ENCODE measurements at regions not wholly inside any gene's neighbourhood (a gene's known extent, or its start where the extent isn't known, plus 50 kb on each side); places are given as distances from the start of the nearest gene placed in this dataset.
A peak's percentile ranks its signal among the peaks of the same experiment; 100 is the strongest.

- WGBS (ENCODE audit: missing lambda C conversion rate): 48% methylated on average over 9 of the region's 9 CpGs
- Histone ChIP-seq H3K4me1 (no peaks in the 10 kb centered on the region), H3K4me3 (no peak overlapping the region), H3K9me3 (no peaks in the 10 kb centered on the region), H3K4me2 (no peak overlapping the region), H3K27ac (no peak overlapping the region)
- FAIRE-seq (no peak), ATAC-seq (no peak), DNase-seq (ENCODE audit: low read depth in 1 of 2, low spot score in 1 of 2) (no peak)
- TF ChIP-seq CHD4 (IDR thresholded peaks at IDR 0.05; ENCODE audit: borderline replicate concordance): no peak
- no peak for TF ChIP-seq RNF2 (IDR thresholded peaks at IDR 0.05; ENCODE audit: borderline replicate concordance, low read depth)
- no peak for TF ChIP-seq EHMT2 (IDR thresholded peaks at IDR 0.05; ENCODE audit: low read depth)
- TF ChIP-seq NR3C1 (IDR thresholded peaks at IDR 0.05): no peak
- no peak for TF ChIP-seq RCOR1 (IDR thresholded peaks at IDR 0.05; ENCODE audit: low read depth, low read length)
- no peak for TF ChIP-seq MAX (IDR thresholded peaks at IDR 0.05)
- TF ChIP-seq CBX2 (IDR thresholded peaks at IDR 0.05; ENCODE audit: borderline replicate concordance, low read depth): no peak
- TF ChIP-seq JUNB (IDR thresholded peaks at IDR 0.05): no peak
- TF ChIP-seq CBX8 (IDR thresholded peaks at IDR 0.05): no peak
- TF ChIP-seq EHF (CRISPR knock-in tag; IDR thresholded peaks at IDR 0.05): no peak
- TF ChIP-seq HES2 (IDR thresholded peaks at IDR 0.05): no peak
- no peak for TF ChIP-seq KDM5A (IDR thresholded peaks at IDR 0.05)
- TF ChIP-seq KDM1A (IDR thresholded peaks at IDR 0.05; ENCODE audit: low read depth): no peak
- no peak for TF ChIP-seq ESRRA (IDR thresholded peaks at IDR 0.05; ENCODE audit: borderline replicate concordance, low read length)
- ChIA-PET CTCF (interaction anchor here (1.2 kb wide), 1 partner anchor 217 kb away, joined by 4 read pairs; no protein-coding TSS in a partner anchor), POLR2A (no interaction called here)
Measured at GRCh38 chr2:60364491-60364890, 189.0 kb downstream of the BCL11A start.

- Histone ChIP-seq H3K4me3 (no peak overlapping the region), H3K9me3 (no peaks in the 10 kb centered on the region), H3K4me1 (no peaks in the 10 kb centered on the region), H3K4me2 (no peak overlapping the region), H3K27ac (no peak overlapping the region)
- DNase-seq (ENCODE audit: low read depth in 1 of 2, low spot score in 1 of 2) (no peak), ATAC-seq (no peak), FAIRE-seq (no peak)
- 34% methylated on average over 1 of the region's 1 CpG for WGBS (ENCODE audit: missing lambda C conversion rate)
- CTCF ChIA-PET: no interaction called here
- POLR2A ChIA-PET: no interaction called here
- TF ChIP-seq CBX2 (IDR thresholded peaks at IDR 0.05; ENCODE audit: borderline replicate concordance, low read depth) (no peak), NFE2L2 (conservative IDR thresholded peaks at IDR 0.05; ENCODE audit: low read length) (peak; percentile 82), MAFK (IDR thresholded peaks at IDR 0.05; ENCODE audit: partially characterized antibody) (peak; percentile 80)
Measured at GRCh38 chr2:60361498-60361897, 192.0 kb downstream of the BCL11A start.

- WGBS (ENCODE audit: missing lambda C conversion rate): 54% methylated on average over 5 of the region's 5 CpGs
Measured at GRCh38 chr2:60359569-60359968, 193.9 kb downstream of the BCL11A start.

More at GRCh38 chr2:60359569-60359968, 193.9 kb downstream of the BCL11A start:
- ATAC-seq (no peak), FAIRE-seq (no peak), DNase-seq (ENCODE audit: low read depth in 1 of 2, low spot score in 1 of 2) (no peak)
- H3K4me2 ChIP-seq: no peak overlapping the region
- POLR2A ChIA-PET: no interaction called here
- CTCF ChIA-PET: no interaction called here
- no peak overlapping the region for H3K27ac ChIP-seq
- H3K4me3 ChIP-seq: no peak overlapping the region
- H3K9me3 ChIP-seq: no peaks in the 10 kb centered on the region
- TF ChIP-seq HOXB5 (CRISPR knock-in tag; IDR thresholded peaks at IDR 0.05) (no peak), TFCP2L1 (CRISPR knock-in tag; IDR thresholded peaks at IDR 0.05) (no peak), HMGXB4 (CRISPR knock-in tag; IDR thresholded peaks at IDR 0.05; ENCODE audit: borderline replicate concordance) (no peak), FOSB (CRISPR knock-in tag; IDR thresholded peaks at IDR 0.05) (no peak), HEYL (CRISPR knock-in tag; IDR thresholded peaks at IDR 0.05) (no peak), CBX2 (IDR thresholded peaks at IDR 0.05; ENCODE audit: borderline replicate concordance, low read depth) (no peak), SREBF2 (IDR thresholded peaks at IDR 0.05) (no peak), RCOR1 (IDR thresholded peaks at IDR 0.05; ENCODE audit: low read depth, low read length) (no peak), CHD4 (IDR thresholded peaks at IDR 0.05; ENCODE audit: borderline replicate concordance) (no peak), HES2 (IDR thresholded peaks at IDR 0.05) (no peak)
- H3K4me1 ChIP-seq: no peaks in the 10 kb centered on the region

Measured in A549 (cell line).